ENCODE measurements at regions not wholly inside any gene's neighbourhood (a gene's known extent, or its start where the extent isn't known, plus 50 kb on each side); places are given as distances from the start of the nearest gene placed in this dataset.

- FAIRE-seq, result no peak
Observed at GRCh38 chr3:181530584-181530983, 181.1 kb upstream of the SOX2 start.

DNA sequence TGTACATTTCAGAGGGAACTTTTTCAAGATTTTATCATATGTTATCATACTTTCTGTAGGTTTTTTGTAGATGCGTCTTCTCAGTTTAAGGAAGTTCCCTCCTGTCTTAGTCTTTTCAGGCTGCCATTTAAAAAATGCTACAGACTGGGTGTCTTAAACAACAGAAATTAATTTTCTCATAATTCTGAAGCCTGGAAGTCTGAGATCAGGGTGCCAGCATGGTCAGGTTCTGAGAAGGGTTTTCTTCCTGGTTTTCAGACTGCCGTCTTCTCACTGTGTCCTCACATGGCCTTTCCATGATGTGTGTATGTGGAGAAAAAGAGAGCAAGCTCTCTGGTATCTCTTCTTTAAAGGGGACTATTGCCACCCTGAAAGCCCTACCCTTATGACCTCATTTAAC, 189.9 kb upstream of the SOX2 start:
- H3K36me3 ChIP-seq (ENCODE audit: control insufficient read depth, insufficient read depth, low read length), result no peaks in the 10 kb centered on the region
- no peak overlapping the region for H3K4me3 ChIP-seq (ENCODE audit: low read depth, low read length)
- no peaks in the 10 kb centered on the region for H3K27me3 ChIP-seq (ENCODE audit: control insufficient read depth, insufficient read depth, low read length)
- no peak for FAIRE-seq
- no peak for TF ChIP-seq CTCF (IDR thresholded peaks at IDR 0.05; ENCODE audit: insufficient read depth, low read length, severe bottlenecking)
- DNase-seq (ENCODE audit: low read depth), result no peak

More at GRCh38 chr3:181530584-181530983, 181.1 kb upstream of the SOX2 start:
- H3K27me3 ChIP-seq (ENCODE audit: control insufficient read depth, insufficient read depth, low read length), result no peaks in the 10 kb centered on the region
- H3K4me3 ChIP-seq (ENCODE audit: low read depth, low read length), result no peak overlapping the region
- no peaks in the 10 kb centered on the region for H3K36me3 ChIP-seq (ENCODE audit: control insufficient read depth, insufficient read depth, low read length)
- DNase-seq (ENCODE audit: low read depth), result no peak
- TF ChIP-seq CTCF (IDR thresholded peaks at IDR 0.05; ENCODE audit: insufficient read depth, low read length, severe bottlenecking), result no peak

GRCh38 chr3:181518222-181518621, 193.5 kb upstream of the SOX2 start:
- Histone ChIP-seq H3K4me3 (ENCODE audit: low read depth, low read length) (no peak overlapping the region), H3K27me3 (ENCODE audit: control insufficient read depth, insufficient read depth, low read length) (no peaks in the 10 kb centered on the region), H3K36me3 (ENCODE audit: control insufficient read depth, insufficient read depth, low read length) (no peaks in the 10 kb centered on the region)
- no peak for TF ChIP-seq CTCF (IDR thresholded peaks at IDR 0.05; ENCODE audit: insufficient read depth, low read length, severe bottlenecking)
- DNase-seq (ENCODE audit: low read depth) (no peak), FAIRE-seq (no peak)

DNA sequence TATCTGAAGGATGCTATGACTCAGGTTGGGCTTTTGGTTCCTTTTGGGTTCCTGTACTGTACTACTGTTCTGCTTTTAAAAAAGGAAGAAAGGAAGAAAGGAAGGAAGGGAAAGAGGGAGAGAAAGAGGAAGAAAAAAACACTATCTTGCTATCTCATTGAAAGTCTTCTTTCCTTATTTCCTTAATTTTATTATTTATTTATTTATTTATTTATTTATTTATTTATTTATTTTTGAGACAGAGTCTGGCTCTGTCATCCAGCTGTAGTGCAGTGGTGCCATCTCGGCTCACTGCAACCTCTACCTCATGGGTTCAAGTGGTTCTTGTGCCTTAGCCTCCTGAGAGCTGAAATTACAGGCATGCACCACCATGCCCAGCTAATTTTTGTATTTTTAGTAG, 198.9 kb upstream of the SOX2 start:
- TF ChIP-seq CTCF (IDR thresholded peaks at IDR 0.05; ENCODE audit: insufficient read depth, low read length, severe bottlenecking), result no peak
- no peaks in the 10 kb centered on the region for H3K36me3 ChIP-seq (ENCODE audit: control insufficient read depth, insufficient read depth, low read length)
- H3K4me3 ChIP-seq (ENCODE audit: low read depth, low read length), result no peak overlapping the region
- FAIRE-seq, result no peak
- no peak for DNase-seq (ENCODE audit: low read depth)
- no peaks in the 10 kb centered on the region for H3K27me3 ChIP-seq (ENCODE audit: control insufficient read depth, insufficient read depth, low read length)

GRCh38 chr3:181510500-181510899, 201.2 kb upstream of the SOX2 start:
- H3K4me3 ChIP-seq (ENCODE audit: low read depth, low read length), result no peak overlapping the region
- H3K27me3 ChIP-seq (ENCODE audit: control insufficient read depth, insufficient read depth, low read length), result no peaks in the 10 kb centered on the region
- H3K36me3 ChIP-seq (ENCODE audit: control insufficient read depth, insufficient read depth, low read length), result no peaks in the 10 kb centered on the region
- FAIRE-seq (no peak), DNase-seq (ENCODE audit: low read depth) (no peak)
- TF ChIP-seq CTCF (IDR thresholded peaks at IDR 0.05; ENCODE audit: insufficient read depth, low read length, severe bottlenecking), result no peak

- Histone ChIP-seq H3K36me3 (ENCODE audit: control insufficient read depth, insufficient read depth, low read length) (no peaks in the 10 kb centered on the region), H3K4me3 (ENCODE audit: low read depth, low read length) (no peak overlapping the region), H3K27me3 (ENCODE audit: control insufficient read depth, insufficient read depth, low read length) (no peaks in the 10 kb centered on the region)
- FAIRE-seq, result no peak
- no peak for TF ChIP-seq CTCF (IDR thresholded peaks at IDR 0.05; ENCODE audit: insufficient read depth, low read length, severe bottlenecking)
- DNase-seq (ENCODE audit: low read depth), result no peak
Observed at GRCh38 chr3:181497358-181497757, 214.4 kb upstream of the SOX2 start.

Data from bronchial epithelial cell (primary cell).